ENCODE measurements at regions not wholly inside any gene's neighbourhood (a gene's known extent, or its start where the extent isn't known, plus 50 kb on each side); places are given as distances from the start of the nearest gene placed in this dataset.
A peak's percentile ranks its signal among the peaks of the same experiment; 100 is the strongest.

GRCh38 chr12:85683051-85683450, 153.2 kb downstream of the RASSF9 start:
- Histone ChIP-seq H3F3A (ENCODE audit: insufficient read depth, low read depth) (no peaks in the 10 kb centered on the region), H4K20me1 (ENCODE audit: insufficient read depth) (no peaks in the 10 kb centered on the region), H2AFZ (no peak overlapping the region), H3K36me3 (ENCODE audit: low read depth) (no peaks in the 10 kb centered on the region), H3K9me2 (ENCODE audit: insufficient read depth) (no peaks in the 10 kb centered on the region), H3K4me3 (no peak overlapping the region), H3K79me2 (ENCODE audit: low read depth) (no peaks in the 10 kb centered on the region), H3K4me1 (replicated peaks; ENCODE audit: insufficient read depth) (no peaks in the 10 kb centered on the region), H3K27me3 (ENCODE audit: insufficient read depth, low read depth) (no peaks in the 10 kb centered on the region), H3K4me2 (no peak overlapping the region), H3K9me3 (ENCODE audit: insufficient read depth, low read depth) (no peaks in the 10 kb centered on the region), H3K27ac (no peak overlapping the region)
- POLR2A ChIA-PET (ENCODE audit: unreplicated experiment) = interaction anchor here (0.6 kb wide), 1 partner anchor 25 kb away, joined by 5 read pairs; no protein-coding TSS in a partner anchor
- no peak for DNase-seq
- BruUV-seq (replicated peaks) = no TSS peak
- CTCF ChIA-PET = no interaction called here
- TF ChIP-seq CTCF (conservative IDR thresholded peaks at IDR 0.05) (no peak), EZH2 (IDR thresholded peaks at IDR 0.05; ENCODE audit: low read depth) (no peak)
- intact Hi-C loops (cut with micrococcal nuclease; ENCODE audit: unreplicated experiment) = no loop called here

- Histone ChIP-seq H3K4me3 (no peak overlapping the region), H2AFZ (no peak overlapping the region)
- BruUV-seq (replicated peaks) = no TSS peak
Observed at GRCh38 chr12:85688837-85689236, 147.4 kb downstream of the RASSF9 start.

GRCh38 chr12:85690146-85690545, 146.1 kb downstream of the RASSF9 start:
- Histone ChIP-seq H3K27me3 (ENCODE audit: insufficient read depth, low read depth) (no peaks in the 10 kb centered on the region), H3K4me1 (replicated peaks; ENCODE audit: insufficient read depth) (no peaks in the 10 kb centered on the region), H3K27ac (no peak overlapping the region), H3F3A (ENCODE audit: insufficient read depth, low read depth) (no peaks in the 10 kb centered on the region), H3K9me3 (ENCODE audit: insufficient read depth, low read depth) (no peaks in the 10 kb centered on the region), H3K79me2 (ENCODE audit: low read depth) (no peaks in the 10 kb centered on the region), H3K9me2 (ENCODE audit: insufficient read depth) (no peaks in the 10 kb centered on the region), H3K4me2 (no peak overlapping the region), H3K4me3 (no peak overlapping the region), H3K36me3 (ENCODE audit: low read depth) (no peaks in the 10 kb centered on the region), H4K20me1 (ENCODE audit: insufficient read depth) (no peaks in the 10 kb centered on the region), H2AFZ (no peak overlapping the region)
- BruUV-seq (replicated peaks) = no TSS peak
- TF ChIP-seq EZH2 (IDR thresholded peaks at IDR 0.05; ENCODE audit: low read depth) (no peak), CTCF (conservative IDR thresholded peaks at IDR 0.05) (no peak)
- intact Hi-C loops (cut with micrococcal nuclease; ENCODE audit: unreplicated experiment) = no loop called here
- DNase-seq = no peak
- CTCF ChIA-PET = no interaction called here
- POLR2A ChIA-PET (ENCODE audit: unreplicated experiment) = no interaction called here

More at GRCh38 chr12:85688837-85689236, 147.4 kb downstream of the RASSF9 start:
- Histone ChIP-seq H3K4me2 (no peak overlapping the region), H3K9me2 (ENCODE audit: insufficient read depth) (no peaks in the 10 kb centered on the region), H3K27ac (no peak overlapping the region), H4K20me1 (ENCODE audit: insufficient read depth) (no peaks in the 10 kb centered on the region), H3F3A (ENCODE audit: insufficient read depth, low read depth) (no peaks in the 10 kb centered on the region), H3K9me3 (ENCODE audit: insufficient read depth, low read depth) (no peaks in the 10 kb centered on the region), H3K36me3 (ENCODE audit: low read depth) (no peaks in the 10 kb centered on the region), H3K79me2 (ENCODE audit: low read depth) (no peaks in the 10 kb centered on the region), H3K4me1 (replicated peaks; ENCODE audit: insufficient read depth) (no peaks in the 10 kb centered on the region), H3K27me3 (ENCODE audit: insufficient read depth, low read depth) (no peaks in the 10 kb centered on the region)
- TF ChIP-seq EZH2 (IDR thresholded peaks at IDR 0.05; ENCODE audit: low read depth) (no peak), CTCF (conservative IDR thresholded peaks at IDR 0.05) (no peak)
- CTCF ChIA-PET = no interaction called here
- DNase-seq = peak in 1 of 2 experiments; percentile 25
- POLR2A ChIA-PET (ENCODE audit: unreplicated experiment) = interaction anchor here (0.6 kb wide), 1 partner anchor 220 kb away, joined by 9 read pairs; no protein-coding TSS in a partner anchor
- intact Hi-C loops (cut with micrococcal nuclease; ENCODE audit: unreplicated experiment) = no loop called here

All from PC-9 (cell line).